ENCODE measurements at regions not wholly inside any gene's neighbourhood (a gene's known extent, or its start where the extent isn't known, plus 50 kb on each side); places are given as distances from the start of the nearest gene placed in this dataset.
A peak's percentile ranks its signal among the peaks of the same experiment; 100 is the strongest.

GRCh38 chr11:45344028-45344427 is 57.9 kb upstream of the SYT13 start:
- DNase-seq: no peak
- no peaks in the 10 kb centered on the region for H3K27me3 ChIP-seq
- no peaks in the 10 kb centered on the region for H3K9me3 ChIP-seq
- no peak overlapping the region for H3K27ac ChIP-seq
- no peaks in the 10 kb centered on the region for H3K4me1 ChIP-seq
- TF ChIP-seq CTCF (IDR thresholded peaks at IDR 0.05) (no peak), POLR2A (IDR thresholded peaks at IDR 0.05) (no peak)
- no peak overlapping the region for H3K4me3 ChIP-seq
- H3K36me3 ChIP-seq: no peaks in the 10 kb centered on the region
- intact Hi-C loops (cut with DNase I; ENCODE audit: low total_unique reads): no loop called here

GRCh38 chr11:45343444-45343843 is 57.3 kb upstream of the SYT13 start:
- DNase-seq: no peak
- Histone ChIP-seq H3K4me1 (no peaks in the 10 kb centered on the region), H3K36me3 (no peaks in the 10 kb centered on the region), H3K4me3 (no peak overlapping the region), H3K9me3 (no peaks in the 10 kb centered on the region), H3K27ac (no peak overlapping the region), H3K27me3 (no peaks in the 10 kb centered on the region)
- intact Hi-C loops (cut with DNase I; ENCODE audit: low total_unique reads): no loop called here
- no peak for TF ChIP-seq POLR2A (IDR thresholded peaks at IDR 0.05)
- TF ChIP-seq CTCF (IDR thresholded peaks at IDR 0.05): no peak

GRCh38 chr11:45341372-45341771 is 55.2 kb upstream of the SYT13 start:
- DNase-seq: no peak
- TF ChIP-seq CTCF (IDR thresholded peaks at IDR 0.05): no peak
- TF ChIP-seq POLR2A (IDR thresholded peaks at IDR 0.05): no peak
- no peak overlapping the region for H3K4me3 ChIP-seq
- H3K27me3 ChIP-seq: no peaks in the 10 kb centered on the region
- no peak overlapping the region for H3K27ac ChIP-seq
- H3K36me3 ChIP-seq: no peaks in the 10 kb centered on the region
- intact Hi-C loops (cut with DNase I; ENCODE audit: low total_unique reads): no loop called here
- H3K9me3 ChIP-seq: no peaks in the 10 kb centered on the region
- H3K4me1 ChIP-seq: no peaks in the 10 kb centered on the region

GRCh38 chr11:45339729-45340519 is 53.8 kb upstream of the SYT13 start:
- no peaks in the 10 kb centered on the region for H3K9me3 ChIP-seq
- peak overlapping the region; percentile 0 to 6 for H3K27ac ChIP-seq
- no peak for TF ChIP-seq POLR2A (IDR thresholded peaks at IDR 0.05)
- TF ChIP-seq CTCF (IDR thresholded peaks at IDR 0.05): peak; percentile 90 to 94 (median 92)
- no peaks in the 10 kb centered on the region for H3K36me3 ChIP-seq
- no peaks in the 10 kb centered on the region for H3K4me1 ChIP-seq
- H3K4me3 ChIP-seq: peak overlapping the region in 1 of 2 donors; percentile 23
- no peaks in the 10 kb centered on the region for H3K27me3 ChIP-seq
- peak; percentile 92 to 94 for DNase-seq
- intact Hi-C loops (cut with DNase I; ENCODE audit: low total_unique reads): loop anchor here (10.0 kb wide), 1 partner anchor 395 kb away; no protein-coding TSS in a partner anchor

- Histone ChIP-seq H3K36me3 (no peaks in the 10 kb centered on the region), H3K4me1 (no peaks in the 10 kb centered on the region), H3K9me3 (no peaks in the 10 kb centered on the region), H3K4me3 (no peak overlapping the region), H3K27me3 (no peaks in the 10 kb centered on the region), H3K27ac (no peak overlapping the region)
- intact Hi-C loops (cut with DNase I; ENCODE audit: low total_unique reads): loop anchor here (10.0 kb wide), 1 partner anchor 393 kb away; no protein-coding TSS in a partner anchor
- TF ChIP-seq POLR2A (IDR thresholded peaks at IDR 0.05) (no peak), CTCF (IDR thresholded peaks at IDR 0.05) (no peak)
- DNase-seq: no peak
These were observed 51.6 kb upstream of the SYT13 start for GRCh38 chr11:45337583-45338360.

All from uterus (tissue), 3 donors.